ENCODE measurements at regions not wholly inside any gene's neighbourhood (a gene's known extent, or its start where the extent isn't known, plus 50 kb on each side); places are given as distances from the start of the nearest gene placed in this dataset.

GRCh38 chr6:141470810-141471209 is 661.9 kb upstream of the GJE1 start:
- Mint-ChIP-seq H3K4me3 (no peak overlapping the region), H3K36me3 (ENCODE audit: low read depth) (peaks cover 14% of the 10 kb centered on the region)
- no peak for DNase-seq (ENCODE audit: low read depth, low spot score)

GRCh38 chr6:141467881-141468280 is 664.8 kb upstream of the GJE1 start:
- TF ChIP-seq CTCF (conservative IDR thresholded peaks at IDR 0.05) = no peak
- Mint-ChIP-seq H3K4me1 (peaks cover 45% of the 10 kb centered on the region), H3K27me3 (ENCODE audit: low read depth) (no peaks in the 10 kb centered on the region), H3K36me3 (ENCODE audit: low read depth) (peaks cover 12% of the 10 kb centered on the region), H3K4me3 (no peak overlapping the region), H3K9me3 (peaks cover 8% of the 10 kb centered on the region), H3K27ac (ENCODE audit: unreplicated experiment) (no peak overlapping the region)
- DNase-seq (ENCODE audit: low read depth, low spot score) = no peak

More at GRCh38 chr6:141470810-141471209, 661.9 kb upstream of the GJE1 start:
- peaks cover 16% of the 10 kb centered on the region for H3K9me3 Mint-ChIP-seq
- H3K27me3 Mint-ChIP-seq (ENCODE audit: low read depth) = no peaks in the 10 kb centered on the region
- no peak overlapping the region for H3K27ac Mint-ChIP-seq (ENCODE audit: unreplicated experiment)
- peaks cover 44% of the 10 kb centered on the region for H3K4me1 Mint-ChIP-seq
- TF ChIP-seq CTCF (conservative IDR thresholded peaks at IDR 0.05) = no peak

GRCh38 chr6:141467041-141467440 is 665.7 kb upstream of the GJE1 start:
- no peak overlapping the region for H3K27ac Mint-ChIP-seq (ENCODE audit: unreplicated experiment)
- H3K4me3 Mint-ChIP-seq = no peak overlapping the region
- DNase-seq (ENCODE audit: low read depth, low spot score) = no peak
- peaks cover 36% of the 10 kb centered on the region for H3K4me1 Mint-ChIP-seq
- H3K36me3 Mint-ChIP-seq (ENCODE audit: low read depth) = peaks cover 8% of the 10 kb centered on the region
- H3K9me3 Mint-ChIP-seq = peaks cover 8% of the 10 kb centered on the region
- no peak for TF ChIP-seq CTCF (conservative IDR thresholded peaks at IDR 0.05)
- no peaks in the 10 kb centered on the region for H3K27me3 Mint-ChIP-seq (ENCODE audit: low read depth)

GRCh38 chr6:141464896-141465295 is 667.8 kb upstream of the GJE1 start:
- Mint-ChIP-seq H3K27me3 (ENCODE audit: low read depth) (no peaks in the 10 kb centered on the region), H3K27ac (ENCODE audit: unreplicated experiment) (no peak overlapping the region), H3K4me1 (peaks cover 32% of the 10 kb centered on the region), H3K9me3 (peaks cover 3% of the 10 kb centered on the region), H3K4me3 (no peak overlapping the region), H3K36me3 (ENCODE audit: low read depth) (peaks cover 2% of the 10 kb centered on the region)
- no peak for TF ChIP-seq CTCF (conservative IDR thresholded peaks at IDR 0.05)
- no peak for DNase-seq (ENCODE audit: low read depth, low spot score)

- Mint-ChIP-seq H3K36me3 (ENCODE audit: low read depth) (peaks cover 2% of the 10 kb centered on the region), H3K4me3 (no peak overlapping the region), H3K4me1 (peaks cover 32% of the 10 kb centered on the region), H3K9me3 (peaks cover 5% of the 10 kb centered on the region), H3K27ac (ENCODE audit: unreplicated experiment) (no peak overlapping the region), H3K27me3 (ENCODE audit: low read depth) (no peaks in the 10 kb centered on the region)
- no peak for TF ChIP-seq CTCF (conservative IDR thresholded peaks at IDR 0.05)
- DNase-seq (ENCODE audit: low read depth, low spot score) = no peak
Observed at GRCh38 chr6:141464490-141464889, 668.2 kb upstream of the GJE1 start.

Data from neural crest cell (in vitro differentiated cells).